NCI-H774 (cell line): ENCODE measurements at regions not wholly inside any gene's neighbourhood (a gene's known extent, or its start where the extent isn't known, plus 50 kb on each side); places are given as distances from the start of the nearest gene placed in this dataset.

Source experiments
- DNase-seq: peaks from one replicate; lab custom pipeline; 2025; lab: John Stamatoyannopoulos, UW

DNA sequence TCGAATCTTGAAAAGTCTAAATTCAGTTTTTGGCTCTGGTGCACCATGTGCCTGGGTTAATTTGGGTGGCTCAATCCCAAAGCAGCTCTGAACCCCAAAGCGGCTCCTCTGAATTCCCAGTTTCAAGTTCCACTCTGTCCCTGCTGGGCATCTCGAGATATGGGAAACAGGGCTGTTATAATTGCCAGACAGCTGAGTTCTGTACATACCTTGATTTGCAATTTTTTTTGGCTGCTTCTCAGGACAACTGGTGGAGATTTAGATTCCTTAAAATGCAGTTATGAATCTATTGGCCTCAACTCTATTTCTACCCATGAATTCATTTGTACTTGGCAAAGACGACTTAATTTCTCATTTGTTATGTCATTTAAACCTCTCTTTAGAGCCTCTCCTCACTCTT is 808.5 kb downstream of the TLE4 start:
- DNase-seq = no peak

DNA sequence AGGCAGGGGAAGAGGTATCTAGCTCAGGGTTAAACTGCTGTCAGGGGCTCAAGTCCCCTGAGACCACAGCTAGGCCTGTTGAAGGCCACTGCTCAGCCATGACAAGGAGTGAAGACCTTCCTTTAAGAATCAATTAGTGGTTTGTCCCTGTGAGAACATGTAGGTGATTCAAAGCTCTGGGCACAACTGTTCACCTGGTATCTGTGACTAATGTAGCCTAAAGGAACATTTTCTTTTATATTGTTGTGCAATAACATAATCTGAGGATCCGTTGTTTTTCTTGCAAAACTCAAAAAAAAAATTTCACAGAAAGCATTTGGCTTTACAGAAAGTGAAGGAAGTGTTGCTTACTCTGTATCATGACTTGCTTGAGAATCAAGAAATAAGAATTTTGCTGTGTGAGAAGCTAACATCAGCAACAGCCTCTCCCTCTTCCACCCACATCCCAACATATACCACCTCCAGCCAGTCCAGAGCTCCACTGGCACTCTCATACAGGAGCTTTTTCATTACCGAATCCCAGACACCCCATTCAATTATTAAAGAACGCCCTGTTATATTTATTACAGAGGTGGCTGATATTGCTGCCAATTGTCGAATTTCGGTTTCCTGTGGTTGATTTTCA is 807.0 kb downstream of the TLE4 start:
- no peak for DNase-seq

DNA sequence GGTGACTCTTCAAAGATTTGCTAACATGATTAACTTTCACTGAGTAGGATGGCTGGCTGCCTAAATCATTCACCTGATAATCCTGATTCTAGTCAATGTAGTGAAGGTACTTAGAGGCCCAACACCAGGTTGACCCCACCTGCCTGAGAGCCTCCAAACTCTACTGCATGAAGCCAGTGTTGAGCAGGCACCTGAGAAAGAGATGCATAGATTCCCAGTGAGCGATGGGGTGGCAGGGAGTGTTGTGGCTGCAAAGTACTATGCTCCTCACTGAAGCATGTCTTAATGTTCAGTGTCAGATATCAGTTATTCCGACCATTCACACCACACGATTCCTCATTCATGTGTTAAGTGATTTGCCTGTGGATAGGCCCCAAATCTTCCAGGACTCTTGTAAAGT is 804.4 kb downstream of the TLE4 start:
- no peak for DNase-seq

DNA sequence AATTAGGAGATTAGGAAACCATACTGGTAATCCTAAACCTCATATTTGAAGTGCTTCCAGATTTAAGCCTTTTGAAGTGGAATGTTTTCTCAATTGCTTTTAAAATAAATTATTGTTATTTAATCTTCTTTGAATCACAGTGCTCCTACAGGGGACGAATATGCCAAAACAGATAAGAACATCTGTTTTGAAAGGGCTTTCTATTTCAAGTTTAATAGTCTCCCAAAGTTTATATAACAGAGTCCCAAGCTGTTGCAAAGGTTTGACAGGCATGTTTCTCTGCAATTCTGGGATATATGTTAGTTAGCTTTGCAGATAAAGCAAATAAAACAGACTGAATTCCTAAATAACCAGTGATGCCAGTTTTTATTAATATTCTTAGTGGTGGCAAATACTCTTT is 803.7 kb downstream of the TLE4 start:
- no peak for DNase-seq

DNA sequence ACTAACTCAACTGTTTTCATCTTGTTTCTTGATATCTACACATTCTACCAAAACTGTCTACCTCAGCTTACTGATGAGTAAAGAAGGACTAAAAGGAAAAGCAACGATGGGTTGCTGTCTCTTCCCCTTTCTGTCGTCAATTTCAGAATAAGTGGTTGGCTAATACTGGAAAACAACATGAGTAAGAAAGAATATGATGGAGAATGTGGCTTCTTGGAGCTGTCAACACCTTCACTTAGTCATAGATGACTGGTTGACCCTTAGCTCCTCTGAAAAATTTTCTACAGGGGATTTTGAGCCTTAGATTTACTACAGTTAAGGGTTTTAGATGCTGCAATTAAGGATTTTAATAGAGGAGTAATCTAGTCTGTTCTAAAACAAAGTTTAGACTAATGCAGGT is 797.9 kb downstream of the TLE4 start:
- no peak for DNase-seq

DNA sequence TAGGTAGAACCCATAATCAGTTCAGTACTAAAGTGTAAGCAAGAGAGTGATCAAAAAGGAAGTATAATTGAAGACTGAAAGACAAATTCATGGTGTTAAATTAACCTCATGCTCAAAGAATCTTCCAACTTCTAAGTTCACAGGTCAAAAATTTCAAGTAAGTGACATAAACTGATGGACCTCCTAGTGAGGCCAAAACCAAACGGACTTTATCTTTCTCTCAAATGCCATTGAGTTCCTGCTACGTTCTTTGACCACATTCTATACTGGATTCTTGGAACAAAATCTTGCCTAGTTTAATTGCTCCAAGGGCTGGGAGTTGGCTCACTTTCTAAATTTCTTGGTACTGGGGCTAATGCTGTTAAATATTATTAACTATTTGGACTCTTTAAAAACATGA is 794.9 kb downstream of the TLE4 start:
- no peak for DNase-seq

DNA sequence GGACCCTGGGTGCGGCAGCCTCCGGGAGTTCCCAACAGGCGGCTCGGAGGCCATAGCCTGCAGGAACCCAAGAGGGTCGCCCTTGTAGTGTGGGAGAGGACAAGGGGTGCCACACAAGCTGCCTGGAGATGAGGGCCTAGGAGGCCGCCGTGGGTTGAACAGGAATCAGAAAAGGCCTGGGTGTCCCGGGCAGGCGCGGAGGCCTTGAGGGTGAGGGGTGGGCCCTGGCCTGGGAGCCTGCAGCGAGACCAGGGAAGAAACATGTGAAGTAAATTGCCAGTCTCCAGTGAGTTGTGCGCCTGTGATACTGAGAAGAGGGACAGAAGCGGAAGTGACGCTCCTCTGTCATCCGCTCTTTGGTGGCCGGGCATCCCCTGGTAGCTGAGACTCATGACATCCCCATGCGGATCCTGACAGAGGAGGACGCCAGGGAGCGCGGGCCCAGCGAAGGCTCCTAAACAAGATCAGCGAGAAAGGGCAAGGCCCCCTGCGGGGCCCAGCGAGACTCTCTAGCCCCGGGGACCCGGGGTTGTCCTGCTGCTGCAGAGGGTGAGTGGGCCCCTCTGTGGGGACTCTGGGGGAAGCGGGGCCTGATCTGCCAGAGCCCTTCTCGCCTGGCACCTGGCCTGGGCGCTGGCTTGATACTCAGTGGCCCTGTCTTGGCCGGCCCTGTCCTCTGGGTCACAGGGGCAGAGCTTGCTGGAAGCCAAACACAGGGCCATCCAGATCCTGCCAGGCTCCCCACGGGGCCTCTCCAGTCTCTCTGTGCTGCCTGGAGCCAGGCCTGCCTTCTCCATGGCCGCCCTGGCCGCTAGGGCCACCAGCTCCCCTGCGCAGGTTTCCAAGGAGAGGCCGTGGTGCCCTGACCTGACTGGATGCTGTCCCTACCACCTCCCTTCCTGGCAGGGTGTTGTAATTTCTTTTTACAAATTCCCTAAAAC is 788.4 kb downstream of the TLE4 start:
- DNase-seq = no peak

DNA sequence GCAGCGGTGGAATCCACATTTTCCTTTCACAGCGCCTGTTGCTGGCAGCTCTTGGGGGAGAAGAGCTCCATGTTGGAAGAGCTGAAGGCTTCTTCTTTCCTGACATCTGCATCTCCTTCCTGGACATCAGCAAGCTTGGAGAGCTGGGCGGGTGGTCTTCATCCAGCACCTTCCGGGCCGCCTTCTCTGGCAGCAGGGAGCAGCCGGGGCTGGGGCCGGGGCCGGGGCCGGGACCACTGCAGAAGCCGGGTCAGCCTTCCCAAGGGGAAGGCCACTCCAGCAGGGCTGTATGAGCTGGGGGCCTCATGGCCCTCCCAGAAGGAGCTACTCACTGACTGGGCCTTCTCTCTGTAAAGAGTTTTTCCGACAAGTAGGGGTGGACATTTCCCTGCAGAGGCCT is 787.5 kb downstream of the TLE4 start:
- DNase-seq = no peak

DNA sequence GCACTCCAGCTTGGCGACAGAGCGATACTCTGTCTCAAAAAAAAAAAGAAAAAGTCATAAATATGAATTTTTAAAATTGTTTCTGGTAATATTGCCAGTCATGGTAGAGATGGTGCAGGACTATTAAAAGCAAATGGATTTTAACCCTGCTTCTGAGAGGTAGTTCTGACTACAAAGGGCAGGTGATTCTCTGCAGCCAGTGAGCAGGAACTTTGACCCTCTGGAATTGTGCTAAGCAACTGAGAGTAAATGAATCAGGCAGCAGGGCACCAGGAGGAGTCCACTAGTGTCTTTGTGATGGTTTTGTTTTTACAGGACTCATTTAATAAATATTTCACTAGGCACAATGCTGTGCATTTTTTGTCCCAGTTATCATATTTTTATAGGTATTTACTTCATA is 781.2 kb downstream of the TLE4 start:
- DNase-seq = no peak

DNA sequence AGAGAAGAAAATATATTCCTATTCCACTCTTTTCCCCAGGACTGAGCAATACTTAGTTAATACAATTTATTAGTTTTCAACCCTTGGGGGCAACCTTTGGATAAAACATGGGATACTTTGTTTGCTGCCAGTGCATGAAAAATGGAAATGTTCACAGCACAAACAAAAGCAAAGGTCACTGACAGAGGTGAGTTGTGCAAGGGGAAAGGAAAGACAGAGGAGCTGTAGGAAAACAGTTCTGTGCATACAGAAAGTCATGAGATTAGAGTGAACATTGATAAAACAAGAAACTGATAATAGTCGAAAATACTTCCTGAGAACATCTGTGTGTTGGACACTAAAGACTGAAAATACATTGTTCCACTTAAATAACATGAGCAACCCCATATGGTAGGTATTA is 779.8 kb downstream of the TLE4 start:
- DNase-seq = no peak

DNA sequence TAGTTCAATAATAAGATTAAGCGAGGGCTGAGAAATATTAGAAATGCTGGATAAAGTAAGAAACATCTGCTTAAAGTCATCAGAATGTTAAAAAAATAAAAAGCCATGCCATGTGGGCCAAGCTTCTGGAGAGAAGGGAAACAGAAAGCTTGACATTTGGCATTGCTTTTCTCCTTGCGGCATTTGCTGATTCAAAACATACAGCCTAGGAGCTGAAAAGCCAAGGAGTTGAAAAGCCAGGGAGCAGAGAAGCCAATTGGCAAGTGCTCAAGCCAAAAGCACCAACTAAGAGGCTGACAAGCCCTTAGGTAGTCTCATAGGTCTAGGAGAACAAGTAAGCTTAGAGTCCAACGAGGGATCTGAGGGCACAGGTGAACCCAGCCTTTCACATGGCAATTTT is 754.3 kb downstream of the TLE4 start:
- no peak for DNase-seq

DNA sequence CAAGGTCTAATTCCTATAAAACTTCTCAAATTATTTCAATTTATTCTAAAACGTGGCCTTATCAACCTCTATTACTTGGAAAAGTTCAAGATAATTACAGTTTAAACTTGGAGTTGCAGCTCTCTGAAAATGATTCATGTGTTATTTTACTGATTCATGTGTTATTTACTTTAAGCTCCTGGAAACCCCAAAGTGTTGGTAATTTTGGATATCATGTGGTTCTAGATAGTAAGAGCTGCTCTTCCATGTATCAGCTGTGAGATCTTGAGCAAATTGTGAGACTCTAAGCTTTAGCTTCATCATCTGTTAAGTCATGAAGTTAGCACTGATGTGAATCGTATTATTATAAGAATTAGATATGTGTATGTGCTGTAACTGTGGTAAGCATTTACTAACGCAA is 749.2 kb downstream of the TLE4 start:
- DNase-seq = no peak

DNA sequence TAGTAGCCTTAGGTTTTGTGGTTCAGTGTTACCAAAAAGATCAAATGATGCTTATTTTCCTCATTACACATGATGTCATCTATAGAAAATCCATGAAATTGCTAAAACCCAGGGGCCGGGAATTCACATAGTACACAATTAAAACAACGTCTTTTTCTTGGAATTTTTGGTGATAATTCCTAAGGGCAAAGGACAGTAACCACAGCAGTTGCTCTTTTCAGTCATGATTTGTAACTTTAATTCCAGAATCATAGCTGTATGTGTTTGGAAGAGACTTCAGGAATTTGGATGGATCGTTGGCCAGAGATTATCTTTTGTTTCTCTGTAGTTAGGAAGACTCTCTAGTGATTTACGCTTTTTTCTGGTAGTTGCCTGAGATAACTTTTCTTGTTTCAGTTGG is 748.7 kb downstream of the TLE4 start:
- no peak for DNase-seq

DNA sequence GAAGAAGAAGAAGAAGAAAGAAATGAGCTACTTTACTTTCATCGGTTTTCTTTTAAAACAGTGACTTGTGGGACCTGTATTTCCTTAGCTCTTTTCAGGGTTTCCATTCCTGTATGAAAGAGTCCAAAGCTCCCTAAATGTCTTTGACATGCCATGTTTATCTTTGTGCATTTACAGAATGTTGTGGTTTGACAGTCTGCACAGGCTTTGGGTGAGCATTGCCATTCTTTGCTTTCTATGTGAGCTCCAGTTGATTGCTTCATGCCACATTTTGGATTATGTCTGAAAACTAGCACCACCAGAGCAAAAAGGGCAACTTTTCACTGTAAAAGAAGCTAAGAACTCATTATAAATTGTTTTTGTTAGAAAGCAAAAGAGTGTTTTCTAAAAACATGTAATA is 733.4 kb downstream of the TLE4 start:
- no peak for DNase-seq

DNA sequence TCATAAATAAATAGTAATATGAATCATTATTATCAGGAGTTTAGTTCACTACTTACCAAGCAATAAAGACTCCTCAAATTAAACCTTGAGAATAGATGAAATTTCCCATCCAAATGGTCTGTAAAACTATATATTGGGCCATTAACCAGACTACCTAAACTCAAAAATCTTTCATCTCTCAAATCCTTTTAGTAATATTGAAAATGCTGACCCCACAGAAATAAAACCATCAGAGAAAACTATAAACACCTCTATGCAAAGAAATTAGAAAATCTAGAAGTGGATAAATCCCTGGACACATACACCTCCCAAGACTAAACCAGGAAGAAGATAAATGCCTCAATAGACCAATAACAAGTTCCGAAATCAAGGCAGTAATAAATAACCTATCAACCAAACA is 723.2 kb downstream of the TLE4 start:
- no peak for DNase-seq

DNA sequence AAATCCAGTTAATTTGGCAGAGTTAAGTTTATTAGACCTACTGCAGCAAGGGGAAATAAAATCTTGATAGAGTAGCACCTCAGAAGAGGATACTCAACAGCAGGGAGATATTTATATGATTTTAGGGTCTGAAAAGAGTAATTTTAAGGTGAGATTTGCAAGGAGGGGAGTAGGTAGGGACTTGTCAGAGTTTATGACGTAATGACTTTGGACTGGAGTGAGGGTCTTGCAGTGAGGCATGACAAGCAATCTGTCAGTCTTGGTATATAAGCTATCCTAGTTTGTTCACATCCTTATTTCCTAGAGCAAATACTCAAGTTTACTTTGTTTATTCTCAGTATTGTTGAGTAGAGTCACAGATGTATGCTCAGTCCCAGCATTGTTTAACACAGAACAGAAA is 722.6 kb downstream of the TLE4 start:
- no peak for DNase-seq

DNA sequence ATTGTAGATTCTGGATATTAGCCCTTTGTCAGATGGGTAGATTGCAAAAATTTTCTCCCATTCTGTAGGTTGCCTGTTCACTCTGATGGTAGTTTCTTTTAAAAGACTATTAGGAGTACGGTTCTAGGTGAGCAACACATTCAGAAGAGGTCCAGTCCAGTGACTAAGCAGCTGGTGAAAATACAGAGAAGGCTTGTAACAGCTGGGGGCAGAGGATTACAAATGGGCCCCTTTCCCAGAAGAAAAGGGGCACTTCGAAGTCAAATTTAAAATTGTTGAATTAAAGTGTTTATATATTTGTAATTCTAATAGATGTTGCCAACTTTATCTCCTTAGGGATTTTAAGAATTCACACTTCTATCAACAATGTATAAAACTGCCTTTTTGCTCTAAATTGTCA is 720.5 kb downstream of the TLE4 start:
- DNase-seq = no peak

DNA sequence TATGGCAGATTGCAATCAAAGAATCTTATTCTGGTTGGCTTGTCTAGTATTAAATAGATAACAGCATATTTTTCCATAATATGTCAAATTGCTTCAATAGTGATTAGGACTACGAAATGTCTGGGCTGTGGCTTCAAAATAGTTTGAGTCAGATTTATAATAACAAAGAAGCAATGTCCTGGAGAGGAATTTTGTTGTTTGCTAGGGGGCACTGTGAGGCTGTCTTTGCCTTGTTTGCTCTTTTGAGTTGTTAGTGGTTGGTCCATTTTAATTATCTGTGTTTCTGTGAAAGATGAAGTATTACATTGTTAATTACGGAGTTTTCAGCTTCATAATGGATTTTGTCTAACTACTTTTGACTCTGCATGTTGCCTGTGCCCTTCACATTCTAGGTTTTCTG is 713.6 kb downstream of the TLE4 start:
- no peak for DNase-seq

DNA sequence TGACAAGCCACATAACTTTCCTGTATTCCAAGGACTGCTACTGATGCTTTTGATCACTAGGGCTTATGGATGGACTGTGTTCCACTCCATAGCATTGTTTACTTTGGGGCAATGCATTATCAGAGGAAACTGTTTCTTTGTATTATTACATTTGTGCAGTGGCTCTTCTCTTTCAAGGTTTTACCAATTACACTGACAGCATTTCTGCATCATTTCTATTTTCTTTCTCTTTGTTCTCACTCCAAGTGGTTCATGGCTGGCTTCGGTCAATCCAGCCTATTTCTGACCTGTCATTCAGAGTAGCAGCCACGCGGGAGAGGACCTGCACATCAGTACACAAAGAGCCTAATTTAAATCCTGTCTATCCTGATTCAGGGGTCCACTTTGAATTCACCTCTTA is 711.0 kb downstream of the TLE4 start:
- no peak for DNase-seq

DNA sequence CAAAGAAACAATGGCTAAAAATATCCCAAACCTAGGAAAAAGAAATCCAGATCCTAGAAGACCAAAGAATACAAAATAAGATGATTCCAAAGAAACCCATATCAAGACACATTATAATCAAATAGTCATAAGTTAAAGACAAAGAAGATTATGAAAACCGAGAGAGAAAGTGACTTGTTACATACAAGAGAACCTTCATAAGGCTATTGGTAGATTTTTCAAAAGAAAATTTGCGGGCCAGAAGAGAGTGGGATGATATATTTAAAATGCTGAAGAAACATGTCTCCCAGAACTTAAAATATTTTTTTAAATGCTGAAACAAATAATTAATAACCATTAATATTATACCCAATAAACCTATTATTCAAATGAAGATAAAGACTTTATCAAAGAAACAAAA is 687.3 kb downstream of the TLE4 start:
- DNase-seq = no peak

DNA sequence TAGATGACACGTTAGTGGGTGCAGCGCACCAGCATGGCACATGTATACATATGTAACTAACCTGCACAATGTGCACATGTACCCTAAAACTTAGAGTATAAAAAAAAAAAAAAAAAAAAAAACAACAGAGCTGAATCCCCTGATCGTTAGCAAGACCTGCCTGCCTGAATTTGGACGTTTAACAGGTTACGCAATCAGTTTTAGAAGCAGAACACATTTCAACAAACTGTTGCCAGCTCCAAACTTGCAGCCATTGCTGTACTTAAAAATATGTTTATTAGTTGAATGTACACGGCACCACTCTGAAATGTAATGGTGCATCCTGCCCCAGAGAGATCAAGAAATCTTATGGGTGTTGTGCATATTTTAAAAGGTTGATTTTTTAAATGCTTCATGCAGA is 680.0 kb downstream of the TLE4 start:
- no peak for DNase-seq

DNA sequence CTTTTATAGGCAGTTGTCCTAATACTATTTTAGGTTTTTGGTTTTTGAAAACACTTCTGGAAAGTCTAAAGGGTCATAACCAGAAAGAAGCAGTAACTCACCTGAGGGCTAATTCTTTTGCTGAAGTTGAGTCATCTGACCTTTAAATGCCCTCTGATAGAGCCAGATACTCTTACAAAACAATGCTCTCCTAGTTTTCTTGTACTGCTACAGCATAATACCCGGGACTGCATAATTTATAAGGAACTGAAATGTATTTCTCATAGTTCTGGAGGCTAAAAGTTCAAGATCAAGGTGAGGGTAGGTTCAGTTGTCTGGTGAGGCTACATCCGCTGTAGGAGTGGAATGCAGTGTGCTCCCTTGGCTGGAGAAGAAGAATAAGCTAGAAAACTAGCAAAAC is 670.3 kb downstream of the TLE4 start:
- no peak for DNase-seq

DNA sequence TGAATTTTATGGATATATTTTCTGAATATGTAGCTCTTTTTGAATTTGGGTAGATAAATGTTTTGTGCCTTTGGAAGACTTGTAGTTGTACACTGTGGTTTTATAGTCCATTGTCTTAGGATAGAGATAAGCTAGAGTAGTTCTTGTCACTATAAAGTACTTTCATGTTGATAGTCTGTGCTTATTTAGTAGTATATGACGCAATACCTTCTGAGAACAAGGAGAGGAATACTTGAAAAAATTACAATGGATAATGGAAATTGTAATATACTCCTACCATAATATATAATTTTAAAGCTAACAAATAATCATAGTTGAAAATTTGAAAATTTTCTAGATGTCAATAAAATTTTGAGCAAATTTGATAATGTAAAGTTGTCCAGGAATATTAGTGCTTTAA is 664.0 kb downstream of the TLE4 start:
- DNase-seq = no peak

DNA sequence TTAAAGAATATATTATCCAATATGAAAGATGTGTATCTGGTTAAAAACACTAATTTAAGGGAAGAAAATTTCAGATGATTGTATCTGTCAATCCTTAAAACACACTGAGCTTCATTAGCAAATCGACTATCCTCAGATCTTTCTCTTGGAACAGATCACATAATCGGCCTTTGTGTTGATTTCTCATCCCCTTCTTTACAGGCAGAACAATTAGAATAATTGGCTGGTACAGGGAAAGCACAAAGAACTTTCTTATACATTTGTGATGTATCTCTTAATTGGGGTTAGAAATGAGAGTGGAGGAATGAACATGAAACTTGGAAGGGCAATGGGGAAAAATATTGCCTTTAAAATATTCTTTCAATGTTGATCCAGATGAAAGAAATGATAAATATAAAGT is 662.1 kb downstream of the TLE4 start:
- no peak for DNase-seq
